ENCODE measurements at regions not wholly inside any gene's neighbourhood (a gene's known extent, or its start where the extent isn't known, plus 50 kb on each side); places are given as distances from the start of the nearest gene placed in this dataset.
"Not testable (repeated sequence)": the region's sequence is repeated elsewhere in the genome, so short reads cannot be mapped to it uniquely, and the experiment has no call there.

DNA sequence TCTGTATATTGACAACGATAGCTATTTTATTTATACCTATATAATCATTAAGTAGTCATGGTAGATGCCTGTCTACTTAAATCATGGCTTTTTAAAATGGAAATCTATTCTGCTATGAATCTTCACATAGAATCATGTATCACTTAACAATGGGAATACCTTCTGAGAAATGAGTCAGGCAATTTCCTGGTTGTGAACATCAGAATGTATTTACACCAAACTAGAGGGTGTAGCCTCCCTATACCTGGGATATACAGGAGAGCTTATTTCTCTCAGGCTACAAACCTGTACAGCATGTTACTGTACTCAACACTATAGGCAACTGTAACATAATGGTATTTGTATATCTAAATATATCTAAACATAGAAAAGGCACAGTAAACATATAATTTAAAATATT is 502.3 kb downstream of the ZWINT start:
- DNase-seq (ENCODE audit: low read depth in 1 of 2, low spot score in 1 of 2) = no peak
- in situ Hi-C loops (cut with HindIII; ENCODE audit: low pct_unique_long_range_greater_than_20kb, low sequenced_read_pairs) = no loop called here
- TF ChIP-seq JUND (IDR thresholded peaks at IDR 0.05; ENCODE audit: low read depth) = no peak

DNA sequence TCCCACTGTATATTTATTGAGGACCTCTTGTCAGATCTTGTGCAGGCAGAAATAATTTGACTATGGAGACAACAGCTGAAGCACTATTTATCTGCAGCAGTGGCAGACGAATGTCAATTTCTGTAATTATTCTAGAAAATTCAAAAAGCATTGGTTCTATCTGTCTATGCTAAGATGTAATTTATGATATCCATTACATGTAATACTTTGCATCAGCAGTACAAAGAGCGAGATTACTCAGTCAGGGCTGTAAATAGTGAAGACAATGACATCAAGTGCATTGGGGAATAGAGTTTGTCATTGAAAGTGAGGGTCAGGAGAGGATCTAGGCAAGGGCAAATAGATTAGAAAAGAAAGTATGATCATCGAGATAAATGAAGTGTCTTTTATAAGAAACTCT is 508.2 kb downstream of the ZWINT start:
- DNase-seq (ENCODE audit: low read depth in 1 of 2, low spot score in 1 of 2) = no peak
- no peak for TF ChIP-seq JUND (IDR thresholded peaks at IDR 0.05; ENCODE audit: low read depth)
- in situ Hi-C loops (cut with HindIII; ENCODE audit: low pct_unique_long_range_greater_than_20kb, low sequenced_read_pairs) = no loop called here

DNA sequence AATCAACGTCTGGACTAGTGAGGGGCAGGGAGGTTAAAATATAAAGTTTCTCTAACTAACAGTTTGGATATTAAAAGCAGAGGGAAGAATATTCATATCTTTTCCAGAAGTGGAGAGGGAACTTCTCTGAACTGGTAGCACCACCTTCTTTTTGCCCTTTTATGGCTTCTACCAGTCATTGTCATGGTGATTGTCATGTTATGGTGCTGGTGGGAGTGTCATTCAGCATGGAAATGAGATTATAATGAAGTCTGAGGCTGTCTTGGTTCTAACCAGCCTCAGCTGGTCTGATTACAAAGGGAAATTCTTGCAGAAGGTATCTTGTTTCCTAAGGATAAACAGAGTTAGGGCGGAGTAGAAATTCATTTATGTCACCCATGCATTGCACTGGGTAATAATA is 523.8 kb downstream of the ZWINT start:
- in situ Hi-C loops (cut with HindIII; ENCODE audit: low pct_unique_long_range_greater_than_20kb, low sequenced_read_pairs) = no loop called here
- no peak for DNase-seq (ENCODE audit: low read depth in 1 of 2, low spot score in 1 of 2)
- no peak for TF ChIP-seq JUND (IDR thresholded peaks at IDR 0.05; ENCODE audit: low read depth)

DNA sequence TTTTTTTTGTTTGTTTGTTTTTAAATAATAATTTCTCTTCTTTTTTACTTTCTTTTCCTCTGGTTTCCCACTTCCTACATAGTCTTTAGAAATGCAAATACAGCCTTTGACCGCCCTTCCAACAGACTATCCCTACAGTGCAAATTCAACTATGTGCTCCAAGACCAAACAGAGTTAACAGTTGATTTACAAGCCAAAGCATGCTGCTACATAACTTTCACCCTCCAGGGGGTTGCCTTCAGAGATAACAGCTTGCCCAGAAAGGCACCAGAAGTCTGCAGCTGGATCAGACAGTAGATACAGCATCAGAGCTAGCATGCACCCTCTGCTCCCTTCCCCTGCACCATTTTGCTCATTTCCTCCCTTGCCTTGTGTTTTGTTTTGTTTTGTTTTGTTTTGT is 539.0 kb downstream of the ZWINT start:
- in situ Hi-C loops (cut with HindIII; ENCODE audit: low pct_unique_long_range_greater_than_20kb, low sequenced_read_pairs) = no loop called here
- TF ChIP-seq JUND (IDR thresholded peaks at IDR 0.05; ENCODE audit: low read depth) = no peak
- no peak for DNase-seq (ENCODE audit: low read depth in 1 of 2, low spot score in 1 of 2)

DNA sequence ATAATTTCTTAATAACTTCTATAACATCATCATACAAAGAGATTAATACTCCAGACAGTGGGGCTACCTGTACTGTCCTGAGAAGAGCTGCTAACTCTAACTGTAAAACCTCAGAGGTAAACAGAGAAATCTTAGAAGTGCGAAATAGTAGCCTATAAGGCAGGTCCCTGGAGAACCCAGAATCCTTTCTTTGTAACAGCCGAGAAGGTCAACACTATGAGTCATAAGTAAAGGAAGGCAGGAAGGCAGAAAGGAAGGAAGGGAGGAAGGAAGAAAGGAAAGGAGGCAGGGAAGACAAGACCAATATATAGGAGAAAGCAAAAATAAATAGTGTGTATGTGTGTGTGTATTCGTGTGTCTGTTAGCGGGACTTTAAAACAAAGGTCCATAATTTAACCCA is 540.6 kb downstream of the ZWINT start:
- TF ChIP-seq JUND (IDR thresholded peaks at IDR 0.05; ENCODE audit: low read depth) = no peak
- in situ Hi-C loops (cut with HindIII; ENCODE audit: low pct_unique_long_range_greater_than_20kb, low sequenced_read_pairs) = no loop called here
- peak in 1 of 2 experiments; percentile 9 for DNase-seq (ENCODE audit: low read depth in 1 of 2, low spot score in 1 of 2)

DNA sequence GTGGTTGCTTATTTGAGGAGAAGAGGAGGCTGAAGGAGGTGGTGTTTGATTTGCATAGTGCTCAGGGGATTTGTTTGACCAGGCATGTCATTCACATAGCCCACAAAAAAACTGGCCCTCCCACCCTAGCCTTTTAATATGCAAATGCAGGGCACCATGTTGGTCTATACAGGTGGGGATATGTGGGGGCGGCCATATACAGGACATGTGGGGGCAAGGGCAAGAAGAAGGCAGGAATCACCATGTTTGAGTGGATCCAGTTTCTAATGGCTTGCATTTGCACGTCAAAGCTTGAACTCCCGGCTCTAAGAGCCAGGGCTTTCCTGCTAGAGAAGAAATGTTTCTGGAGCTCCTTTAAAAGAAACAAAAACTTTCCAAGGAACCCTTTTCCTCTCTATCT is 541.0 kb downstream of the ZWINT start:
- no peak for TF ChIP-seq JUND (IDR thresholded peaks at IDR 0.05; ENCODE audit: low read depth)
- DNase-seq (ENCODE audit: low read depth in 1 of 2, low spot score in 1 of 2) = no peak
- in situ Hi-C loops (cut with HindIII; ENCODE audit: low pct_unique_long_range_greater_than_20kb, low sequenced_read_pairs) = no loop called here

DNA sequence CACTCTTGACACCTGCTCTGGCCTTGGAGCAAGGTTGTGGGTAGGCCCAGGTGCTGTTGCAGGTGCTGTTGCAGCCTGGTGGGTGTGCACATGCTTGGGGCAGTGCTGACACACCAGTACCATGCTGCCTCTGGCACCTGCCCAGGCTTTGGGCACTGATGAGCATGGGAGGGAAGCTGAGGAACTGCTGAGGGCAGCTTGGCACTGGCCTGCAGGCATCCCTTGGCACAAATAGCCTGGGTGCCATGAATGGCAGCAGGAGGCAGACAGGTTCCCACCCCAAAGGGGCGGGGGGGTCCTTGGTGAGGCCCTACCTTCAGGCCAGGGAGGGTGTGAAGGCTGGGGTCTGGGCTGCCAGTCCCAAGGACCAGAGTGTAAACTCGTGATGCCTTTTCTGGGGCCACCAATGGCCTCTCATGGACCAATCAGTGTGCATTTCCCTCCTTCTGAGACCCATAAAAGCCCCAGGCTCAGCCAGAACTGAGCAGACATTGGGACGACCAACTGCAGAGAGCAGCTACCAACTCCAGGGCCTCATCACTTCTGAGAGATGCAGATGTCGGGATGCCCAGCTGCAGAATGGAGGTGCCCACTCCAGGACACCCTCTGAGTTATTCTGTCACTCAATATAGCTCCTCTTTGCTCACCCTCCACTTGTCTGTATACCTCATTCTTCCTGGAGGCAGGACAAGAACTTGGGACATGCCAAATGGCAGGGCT is 547.4 kb downstream of the ZWINT start:
- DNase-seq (ENCODE audit: low read depth in 1 of 2, low spot score in 1 of 2) = no peak
- in situ Hi-C loops (cut with HindIII; ENCODE audit: low pct_unique_long_range_greater_than_20kb, low sequenced_read_pairs) = no loop called here
- TF ChIP-seq JUND (IDR thresholded peaks at IDR 0.05; ENCODE audit: low read depth) = no peak

DNA sequence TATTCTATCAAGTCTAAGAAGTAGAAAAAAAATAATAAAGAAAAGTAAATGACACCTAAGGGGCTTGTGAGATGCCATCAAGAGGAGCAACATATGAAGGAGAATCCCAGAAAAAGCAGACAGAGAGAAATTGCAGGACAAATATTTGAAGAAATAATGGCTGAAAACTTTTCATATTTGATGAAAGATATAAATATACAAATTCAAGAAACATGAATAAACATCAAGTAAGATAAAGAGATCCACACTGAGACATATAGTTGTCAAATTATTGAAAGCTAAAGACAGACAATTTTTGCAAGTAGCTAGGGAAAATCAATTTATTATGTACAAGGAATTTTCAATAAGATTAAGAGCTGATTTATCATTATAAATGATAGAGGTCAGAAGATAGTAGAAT is 558.0 kb downstream of the ZWINT start:
- in situ Hi-C loops (cut with HindIII; ENCODE audit: low pct_unique_long_range_greater_than_20kb, low sequenced_read_pairs) = no loop called here
- DNase-seq (ENCODE audit: low read depth in 1 of 2, low spot score in 1 of 2) = no peak
- no peak for TF ChIP-seq JUND (IDR thresholded peaks at IDR 0.05; ENCODE audit: low read depth)

DNA sequence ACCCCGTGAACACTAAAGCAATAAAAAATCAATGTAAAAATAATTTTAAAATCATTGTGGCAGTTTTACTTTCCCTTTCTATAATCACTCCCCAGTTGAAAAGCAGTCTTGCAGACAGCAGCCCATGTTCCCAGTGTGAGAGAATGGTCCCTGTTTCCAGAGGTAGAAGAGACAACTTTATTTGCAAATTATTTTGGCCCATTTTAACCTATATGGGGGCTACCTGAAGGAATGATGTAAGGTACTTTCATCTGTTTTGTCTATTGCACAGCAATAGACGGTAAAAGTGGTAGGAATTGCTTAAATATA is 559.8 kb downstream of the ZWINT start:
- in situ Hi-C loops (cut with HindIII; ENCODE audit: low pct_unique_long_range_greater_than_20kb, low sequenced_read_pairs) = no loop called here
- TF ChIP-seq JUND (IDR thresholded peaks at IDR 0.05; ENCODE audit: low read depth) = no peak
- no peak for DNase-seq (ENCODE audit: low read depth in 1 of 2, low spot score in 1 of 2)

DNA sequence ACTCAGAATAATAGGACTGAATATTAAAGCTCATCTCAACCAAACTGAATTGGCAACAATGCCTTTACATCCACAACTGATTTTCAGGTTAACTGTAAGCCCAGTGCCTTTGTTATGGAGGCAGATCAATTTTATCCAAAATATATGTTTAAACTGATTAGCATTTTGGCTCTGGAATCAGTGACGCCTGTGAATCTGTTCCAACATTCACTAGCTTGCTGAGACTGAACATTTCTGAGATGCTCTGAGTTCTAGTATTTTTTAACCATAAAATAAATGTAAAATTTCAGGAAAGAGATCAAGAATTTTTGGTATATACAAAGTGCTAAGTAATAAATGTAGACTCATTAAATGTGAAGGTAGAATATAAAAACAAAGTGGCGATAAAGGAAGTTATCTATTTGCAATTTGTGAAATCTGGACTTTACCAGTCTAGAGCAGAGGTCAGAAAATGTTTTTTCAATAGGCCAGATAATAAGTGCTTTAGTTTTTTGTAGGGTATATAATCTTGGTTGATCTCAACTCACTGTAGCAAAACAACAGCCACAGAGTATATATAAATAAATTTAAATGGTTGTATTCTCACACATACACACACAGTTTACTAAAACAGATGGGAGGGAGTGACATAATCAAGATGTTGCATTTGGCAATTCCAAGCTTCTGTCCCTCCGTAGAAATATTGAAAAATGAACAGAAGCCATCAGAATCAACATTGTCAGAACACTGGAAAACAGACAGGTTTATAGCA is 560.3 kb downstream of the ZWINT start:
- in situ Hi-C loops (cut with HindIII; ENCODE audit: low pct_unique_long_range_greater_than_20kb, low sequenced_read_pairs) = no loop called here
- no peak for DNase-seq (ENCODE audit: low read depth in 1 of 2, low spot score in 1 of 2)
- no peak for TF ChIP-seq JUND (IDR thresholded peaks at IDR 0.05; ENCODE audit: low read depth)

DNA sequence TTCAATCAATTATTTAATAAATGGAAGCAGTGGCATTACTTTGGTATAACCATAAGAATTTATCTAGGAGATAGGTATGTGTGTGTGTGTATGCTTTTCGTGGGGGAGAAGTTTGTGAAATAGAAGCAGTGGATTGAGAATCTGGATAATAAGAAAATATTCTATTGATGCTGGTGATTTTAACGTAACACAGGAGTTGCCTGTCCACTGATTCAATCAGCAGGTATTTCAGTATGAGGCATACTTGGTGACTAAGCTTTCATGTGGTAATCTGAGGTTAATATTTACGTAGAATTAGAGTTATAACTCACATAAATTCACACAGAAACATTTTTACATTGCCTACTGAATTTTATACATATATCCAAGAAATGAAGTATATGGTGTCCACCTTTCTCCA is 568.0 kb downstream of the ZWINT start:
- DNase-seq (ENCODE audit: low read depth in 1 of 2, low spot score in 1 of 2) = no peak
- in situ Hi-C loops (cut with HindIII; ENCODE audit: low pct_unique_long_range_greater_than_20kb, low sequenced_read_pairs) = no loop called here
- no peak for TF ChIP-seq JUND (IDR thresholded peaks at IDR 0.05; ENCODE audit: low read depth)

DNA sequence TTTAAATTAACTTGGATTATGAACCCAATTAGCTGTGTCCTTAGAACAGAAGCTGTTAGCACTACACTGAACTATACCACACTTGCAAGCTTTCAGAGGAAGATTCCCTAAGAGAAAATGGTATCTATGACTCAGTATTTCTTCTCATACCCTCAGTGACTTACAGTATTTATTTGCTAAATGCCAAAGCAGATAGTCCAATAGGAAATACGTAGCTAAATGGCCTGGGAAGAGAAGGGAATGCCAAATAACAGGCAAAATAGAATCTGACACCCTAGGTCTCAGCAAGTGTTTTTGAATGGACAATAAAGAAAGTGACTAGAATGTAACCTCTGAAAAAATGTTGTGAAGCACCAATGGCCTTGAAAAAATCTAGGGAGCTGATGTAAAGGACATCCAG is 570.8 kb downstream of the ZWINT start:
- DNase-seq (ENCODE audit: low read depth in 1 of 2, low spot score in 1 of 2); in situ Hi-C loops (cut with HindIII; ENCODE audit: low pct_unique_long_range_greater_than_20kb, low sequenced_read_pairs): not testable (repeated sequence)

DNA sequence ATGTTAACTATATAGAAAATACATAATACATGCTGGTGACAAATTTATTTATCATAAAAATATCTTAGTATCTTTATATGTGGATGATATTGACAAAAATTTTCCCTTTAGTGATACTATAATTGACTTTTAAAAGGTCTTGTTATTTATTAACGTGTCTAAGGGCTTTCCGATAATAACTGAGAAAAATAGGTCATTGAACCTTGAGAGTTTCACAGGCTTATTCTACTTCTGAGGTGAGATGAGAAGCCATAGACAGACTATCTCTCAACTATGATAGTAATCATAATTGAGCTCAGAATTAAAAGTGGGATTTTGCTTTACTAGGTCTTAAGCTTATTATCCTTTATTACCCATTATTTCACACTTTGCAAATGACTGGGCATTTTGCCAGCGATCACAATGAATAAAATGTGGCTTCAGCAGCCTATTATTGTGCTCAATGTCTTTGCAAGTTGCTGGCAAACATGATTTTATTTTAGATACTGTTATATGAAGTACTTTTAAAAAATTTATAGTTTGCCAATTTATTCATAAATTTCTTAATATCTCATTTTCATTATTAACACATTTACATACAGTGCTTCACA is 574.5 kb downstream of the ZWINT start:
- TF ChIP-seq JUND (IDR thresholded peaks at IDR 0.05; ENCODE audit: low read depth) = no peak
- no peak for DNase-seq (ENCODE audit: low read depth in 1 of 2, low spot score in 1 of 2)
- in situ Hi-C loops (cut with HindIII; ENCODE audit: low pct_unique_long_range_greater_than_20kb, low sequenced_read_pairs) = no loop called here
